HG03342 (cell line): ENCODE measurements at regions not wholly inside any gene's neighbourhood (a gene's known extent, or its start where the extent isn't known, plus 50 kb on each side); places are given as distances from the start of the nearest gene placed in this dataset.

Experiments
- ATAC-seq: cut with Tn5 transposase; IDR thresholded peaks from one replicate; pipeline ENCODE4 v1.9.1; 2021; ENCODE audit warnings: mild to moderate bottlenecking, moderate library complexity; ENCODE audit not compliant: unreplicated experiment

DNA sequence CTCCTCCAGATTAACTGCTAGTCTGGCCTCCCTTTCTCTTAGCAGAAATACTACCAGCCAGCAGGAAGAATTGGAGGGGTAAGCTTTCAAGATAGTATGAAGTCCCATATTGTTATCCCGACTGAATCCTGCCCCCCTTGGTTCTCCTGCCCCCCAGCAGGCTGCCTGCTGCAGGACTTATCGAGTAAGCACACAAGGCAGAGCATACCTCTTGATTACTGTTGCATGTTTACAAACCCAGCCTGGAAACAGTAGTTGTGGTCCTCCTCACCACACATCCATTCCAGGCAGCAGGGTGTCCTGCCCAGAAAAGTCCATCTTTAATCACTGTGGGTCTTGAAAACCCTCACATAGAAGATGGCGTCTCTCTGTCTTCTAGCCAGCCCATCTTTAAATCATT is 66.8 kb upstream of the PPP2R3A start:
- no peak for ATAC-seq

DNA sequence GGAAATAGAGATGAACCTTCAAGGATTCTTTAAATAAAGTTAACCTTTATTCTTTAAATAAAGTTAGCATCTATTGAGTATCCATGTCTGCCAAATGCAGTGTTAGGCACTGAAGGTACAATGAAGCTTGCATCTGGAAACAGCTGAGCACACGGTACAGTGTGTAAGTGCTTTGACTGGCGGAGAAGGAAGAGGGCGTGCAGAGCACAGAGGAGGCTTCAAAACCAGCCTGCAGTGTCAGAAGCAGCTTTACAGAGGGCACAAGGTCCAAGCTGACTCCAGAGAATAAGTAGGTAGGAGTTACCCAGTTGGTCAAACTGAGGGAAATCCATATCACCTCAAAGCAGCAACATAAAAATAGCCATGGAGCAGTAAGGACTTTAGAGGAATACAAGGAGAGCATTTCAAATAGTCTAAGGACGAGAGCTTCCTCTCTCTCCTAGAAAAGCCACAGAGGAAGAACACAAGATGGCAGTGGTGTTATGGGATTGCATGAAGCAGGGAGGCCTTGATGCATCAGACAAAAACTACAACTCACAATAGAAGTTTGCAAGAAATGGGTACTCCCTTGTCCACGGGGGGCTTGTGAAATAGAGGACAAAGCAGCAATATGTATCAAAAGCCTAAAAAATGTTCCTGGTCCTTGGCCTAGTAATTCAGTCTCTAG is 60.3 kb upstream of the PPP2R3A start:
- ATAC-seq: no peak

DNA sequence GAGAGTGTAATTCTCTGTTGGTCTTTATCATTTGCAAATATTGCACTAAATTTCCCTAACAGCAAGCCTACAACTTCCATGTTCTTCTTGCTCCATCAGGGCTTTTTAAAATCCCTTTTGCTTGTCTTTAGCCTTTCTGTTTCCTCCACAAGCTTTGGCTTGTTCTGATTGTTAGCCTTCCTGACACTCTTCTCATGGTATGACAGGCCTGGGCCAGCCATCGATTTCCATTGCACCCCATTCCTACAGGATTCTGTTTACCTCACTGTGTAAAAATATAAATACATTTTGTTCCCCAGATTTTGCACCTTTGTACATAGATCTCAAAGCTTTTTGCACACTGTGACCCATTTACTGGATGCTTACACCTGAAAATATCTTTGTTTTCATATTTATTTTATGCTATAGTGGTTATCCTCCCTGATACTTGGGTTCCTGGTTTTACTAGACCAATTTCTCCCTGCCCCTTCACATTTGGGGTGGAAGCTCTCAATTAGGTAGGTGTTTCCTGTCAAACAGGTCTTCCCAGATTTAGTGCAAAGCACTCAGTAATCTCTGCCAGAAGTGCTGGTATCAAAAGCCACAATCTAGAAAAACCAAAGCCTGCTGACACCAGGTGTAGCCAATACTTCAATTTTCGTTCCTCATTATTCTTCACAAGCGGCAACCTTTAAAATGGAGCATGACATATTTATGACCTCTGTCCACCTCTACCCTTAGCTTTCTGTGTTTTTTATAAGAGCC is 57.9 kb upstream of the PPP2R3A start:
- no peak for ATAC-seq

DNA sequence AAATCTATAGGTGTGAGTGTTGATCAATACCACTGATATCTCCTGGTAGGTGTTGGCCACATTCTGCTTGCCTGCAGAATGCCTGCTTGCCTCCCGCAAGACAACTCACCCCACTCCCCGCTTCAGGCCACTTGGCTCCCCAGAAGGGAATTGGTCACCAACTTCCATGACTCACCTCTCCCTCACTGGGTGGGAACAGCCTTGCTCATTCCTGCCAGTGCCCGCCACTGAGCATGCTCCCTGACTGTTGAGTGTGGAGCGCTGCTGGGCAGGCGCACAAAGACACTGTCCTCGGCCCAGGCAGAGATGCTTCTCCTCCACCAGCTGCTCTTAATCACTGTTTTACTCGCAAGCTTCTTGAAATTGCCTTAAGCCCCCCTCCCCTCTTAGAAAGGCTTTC is 57.3 kb upstream of the PPP2R3A start:
- ATAC-seq: no peak

DNA sequence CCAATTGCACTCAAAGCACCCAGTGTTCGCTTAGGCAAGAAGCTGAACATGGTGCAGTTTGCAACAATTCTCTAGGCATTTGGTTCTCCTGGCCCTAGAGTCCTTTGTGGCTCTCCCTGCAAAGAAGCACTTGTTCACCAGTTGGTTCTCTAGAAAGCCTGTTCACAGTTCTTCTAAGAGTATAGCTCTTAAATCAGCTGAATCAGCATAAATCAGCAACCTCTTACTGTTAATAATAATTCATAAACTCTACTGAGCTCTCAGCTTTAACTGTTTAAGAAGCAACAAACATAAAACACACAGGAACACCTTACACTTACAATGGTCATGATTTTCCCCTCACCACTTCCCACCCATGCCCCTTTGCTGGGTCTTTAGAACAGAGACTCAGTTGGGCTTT is 56.8 kb upstream of the PPP2R3A start:
- no peak for ATAC-seq

DNA sequence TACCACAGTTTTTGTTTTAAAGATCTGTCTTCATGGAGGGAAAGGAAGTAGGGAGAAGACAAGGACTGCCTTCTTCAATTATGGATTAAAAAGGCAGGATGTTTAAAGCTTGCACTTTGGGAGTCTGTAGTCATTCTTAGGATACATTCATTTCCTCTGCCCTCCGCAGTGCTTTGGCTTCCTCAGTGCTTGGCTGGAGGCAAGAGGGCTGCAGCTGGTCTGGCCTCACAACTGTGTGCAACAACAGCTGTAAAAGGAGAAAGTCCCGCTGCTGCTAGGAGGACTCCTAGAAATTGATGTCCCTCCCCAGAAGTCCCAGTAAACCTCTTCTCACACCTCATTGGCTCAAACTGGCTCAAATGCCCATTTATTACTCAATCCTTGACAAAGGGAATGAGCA is 54.4 kb upstream of the PPP2R3A start:
- no peak for ATAC-seq

DNA sequence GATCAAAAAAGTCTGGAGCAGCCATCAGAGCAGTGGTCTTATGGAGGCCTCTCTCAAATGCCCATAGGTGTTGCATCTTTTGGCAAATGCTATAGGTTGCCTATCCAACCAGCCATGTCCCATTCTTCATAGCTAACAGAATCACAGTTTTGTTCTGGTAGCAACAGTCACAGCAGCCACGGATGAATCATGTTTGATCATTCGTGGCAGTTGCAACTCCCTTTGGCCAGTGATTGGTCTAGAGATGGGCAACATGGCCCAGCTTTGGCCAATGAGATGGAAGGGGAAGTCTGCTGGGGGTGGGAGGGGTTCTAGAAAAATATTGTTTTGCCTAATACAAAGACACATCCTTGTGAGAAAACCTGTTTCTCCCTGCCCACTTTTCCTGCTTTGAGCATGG is 50.3 kb upstream of the PPP2R3A start:
- no peak for ATAC-seq
